Dendritic cell treated with granulocyte-macrophage colony-stimulating factor and Interleukin-4, amounts not matched to agents 40 ng/mL and 50 ng/mL, for 4 days (primary cell): ENCODE measurements at regions not wholly inside any gene's neighbourhood (a gene's known extent, or its start where the extent isn't known, plus 50 kb on each side); places are given as distances from the start of the nearest gene placed in this dataset.

Experiments used
- H3K27ac Mint-ChIP-seq: one replicate; pipeline ENCODE4 v1.8.0; 2022; ENCODE audit warnings: mild to moderate bottlenecking, mixed read lengths
- H3K27me3 Mint-ChIP-seq: one replicate; pipeline ENCODE4 v1.8.0; 2022; ENCODE audit warnings: mild to moderate bottlenecking, mixed read lengths
- H3K36me3 Mint-ChIP-seq: one replicate; pipeline ENCODE4 v1.8.0; 2022; ENCODE audit warnings: low read depth, mixed read lengths
- H3K4me1 Mint-ChIP-seq: one replicate; pipeline ENCODE4 v1.8.0; 2022; ENCODE audit warnings: low read depth, mixed read lengths
- H3K4me3 Mint-ChIP-seq: one replicate; pipeline ENCODE4 v1.8.0; 2022; ENCODE audit warnings: mild to moderate bottlenecking, moderate library complexity, mixed read lengths
- H3K9me3 Mint-ChIP-seq: one replicate; pipeline ENCODE4 v1.8.0; 2022; ENCODE audit warnings: mixed read lengths
- intact Hi-C: fragments of 100-400 bp; cut with micrococcal nuclease; formaldehyde crosslinking; loops from one replicate; pipeline ENCODE4 v1.15.0; 2022

GRCh38 chr6:16818992-16819626 lies 57.8 kb upstream of the ATXN1 start:
- Mint-ChIP-seq H3K27me3 (peaks cover 6% of the 10 kb centered on the region), H3K36me3 (no peaks in the 10 kb centered on the region), H3K27ac (no peak overlapping the region), H3K4me3 (no peak overlapping the region), H3K4me1 (peaks cover 14% of the 10 kb centered on the region), H3K9me3 (no peaks in the 10 kb centered on the region)
- intact Hi-C loops, result no loop called here

- Mint-ChIP-seq H3K27ac (no peak overlapping the region), H3K36me3 (peaks cover 9% of the 10 kb centered on the region), H3K4me3 (no peak overlapping the region), H3K27me3 (peaks cover 6% of the 10 kb centered on the region), H3K9me3 (peaks cover 14% of the 10 kb centered on the region), H3K4me1 (peaks cover under 1% of the 10 kb centered on the region)
- intact Hi-C loops, result no loop called here
These were observed 56.3 kb upstream of the ATXN1 start for GRCh38 chr6:16817594-16817993.

- intact Hi-C loops, result no loop called here
- H3K36me3 Mint-ChIP-seq, result peaks cover 16% of the 10 kb centered on the region
- H3K4me1 Mint-ChIP-seq, result no peaks in the 10 kb centered on the region
- no peak overlapping the region for H3K4me3 Mint-ChIP-seq
- peaks cover 5% of the 10 kb centered on the region for H3K27me3 Mint-ChIP-seq
- H3K27ac Mint-ChIP-seq, result no peak overlapping the region
- peaks cover 21% of the 10 kb centered on the region for H3K9me3 Mint-ChIP-seq
These were observed 55.6 kb upstream of the ATXN1 start for GRCh38 chr6:16816891-16817290.

GRCh38 chr6:16812993-16813392 lies 51.7 kb upstream of the ATXN1 start:
- Mint-ChIP-seq H3K27ac (no peak overlapping the region), H3K9me3 (peaks cover 44% of the 10 kb centered on the region), H3K4me3 (no peak overlapping the region), H3K4me1 (no peaks in the 10 kb centered on the region), H3K27me3 (no peaks in the 10 kb centered on the region), H3K36me3 (peaks cover 37% of the 10 kb centered on the region)
- intact Hi-C loops, result no loop called here

- H3K4me1 Mint-ChIP-seq, result no peaks in the 10 kb centered on the region
- H3K9me3 Mint-ChIP-seq, result peaks cover 44% of the 10 kb centered on the region
- no peaks in the 10 kb centered on the region for H3K27me3 Mint-ChIP-seq
- H3K36me3 Mint-ChIP-seq, result peaks cover 37% of the 10 kb centered on the region
- no peak overlapping the region for H3K27ac Mint-ChIP-seq
- H3K4me3 Mint-ChIP-seq, result no peak overlapping the region
- intact Hi-C loops, result no loop called here
These were observed 50.2 kb upstream of the ATXN1 start for GRCh38 chr6:16811277-16811979.
